CD14-positive monocyte (primary cell): ENCODE measurements at regions not wholly inside any gene's neighbourhood (a gene's known extent, or its start where the extent isn't known, plus 50 kb on each side); places are given as distances from the start of the nearest gene placed in this dataset.

Experiments used
- DNase-seq, 3 donors: peaks; one replicate each; pipeline ENCODE4 v3.0.0-alpha.2; 2011 to 2022
- H2AFZ ChIP-seq: 2 replicates; pipeline ENCODE4 v1.6.0; 2012; ENCODE audit warnings: mild to moderate bottlenecking, low read depth, low read length, inconsistent platforms; ENCODE audit not compliant: insufficient read depth, poor library complexity, severe bottlenecking
- H3K27ac ChIP-seq, 2 donors: 1 replicate in 1 of 2; 2 replicates in 1 of 2; pipeline ENCODE4 v1.5.1; 2012 to 2013; ENCODE audit warnings: low read length in 2 of 2, control low read depth in 1 of 2, inconsistent platforms in 1 of 2, low read depth in 1 of 2, mild to moderate bottlenecking in 1 of 2
- H3K27me3 ChIP-seq, 2 donors: one replicate each; pipeline versions ENCODE4 v1.6.0 to v1.6.1; 2011 to 2013; ENCODE audit warnings: low read length in 2 of 2; ENCODE audit not compliant: control insufficient read depth in 2 of 2, insufficient read depth in 2 of 2
- H3K36me3 ChIP-seq, 2 donors: replicated peaks in 1 of 2; 1 replicate in 1 of 2; 2 replicates in 1 of 2; pipeline versions ENCODE4 v1.5.1 to v1.6.1; 2012 to 2013; ENCODE audit warnings: low read length in 2 of 2, control low read depth in 1 of 2, inconsistent platforms in 1 of 2, mild to moderate bottlenecking in 1 of 2; ENCODE audit not compliant: insufficient read depth in 2 of 2, control insufficient read depth in 1 of 2
- H3K4me1 ChIP-seq, 2 donors: 1 replicate in 1 of 2; 2 replicates in 1 of 2; pipeline versions ENCODE4 v1.5.1 to v1.6.1; 2012 to 2013; ENCODE audit warnings: low read length in 2 of 2, control low read depth in 1 of 2, inconsistent platforms in 1 of 2, mild to moderate bottlenecking in 1 of 2, moderate library complexity in 1 of 2; ENCODE audit not compliant: insufficient read depth in 2 of 2, control insufficient read depth in 1 of 2
- H3K4me2 ChIP-seq: replicated peaks from 2 replicates; pipeline ENCODE3; 2012; ENCODE audit warnings: low read length, moderate library complexity, mild to moderate bottlenecking; ENCODE audit not compliant: poor library complexity, severe bottlenecking; ENCODE audit errors: extremely low read depth
- H3K4me3 ChIP-seq, 3 experiments: fragments of 200-600 bp in 1 of 3; sonication (generic) in 1 of 3; replicated peaks in 1 of 3; 1 replicate in 2 of 3; 2 replicates in 1 of 3; pipeline ENCODE4 v1.5.1; 2011 to 2013; ENCODE audit warnings: low read length in 3 of 3, mild to moderate bottlenecking in 3 of 3, control low read depth in 2 of 3, low read depth in 2 of 3, inconsistent platforms in 1 of 3, moderate library complexity in 1 of 3
- H3K79me2 ChIP-seq: 2 replicates; pipeline ENCODE4 v1.6.0; 2012; ENCODE audit warnings: mild to moderate bottlenecking, control low read depth, inconsistent platforms, low read length, moderate library complexity; ENCODE audit not compliant: insufficient read depth
- H3K9ac ChIP-seq: 2 replicates; pipeline ENCODE4 v1.6.0; 2017; ENCODE audit warnings: low read length, mild to moderate bottlenecking; ENCODE audit not compliant: insufficient read depth, poor library complexity, severe bottlenecking
- H3K9me3 ChIP-seq, 2 donors: replicated peaks in 1 of 2; 1 replicate in 1 of 2; 2 replicates in 1 of 2; pipeline versions ENCODE4 v1.5.1 to v1.6.1; 2012 to 2013; ENCODE audit warnings: low read length in 2 of 2, control low read depth in 1 of 2; ENCODE audit not compliant: control insufficient read depth in 1 of 2, insufficient read depth in 1 of 2
- H4K20me1 ChIP-seq: 2 replicates; pipeline ENCODE4 v1.6.0; 2012; ENCODE audit warnings: mild to moderate bottlenecking, low read length, control low read depth, moderate library complexity; ENCODE audit not compliant: insufficient read depth
- H3K27ac Mint-ChIP-seq, 7 donors: one replicate each; pipeline ENCODE4 v1.8.0; 2020; ENCODE audit warnings: mild to moderate bottlenecking in 7 of 7, mixed read lengths in 7 of 7, moderate library complexity in 6 of 7, inconsistent platforms in 2 of 7
- H3K27me3 Mint-ChIP-seq, 3 donors: one replicate each; pipeline ENCODE4 v1.8.0; 2021 to 2022; ENCODE audit warnings: low read depth in 3 of 3, mild to moderate bottlenecking in 3 of 3, mixed read lengths in 3 of 3, moderate library complexity in 3 of 3, inconsistent platforms in 1 of 3
- H3K36me3 Mint-ChIP-seq, 2 donors: one replicate each; pipeline ENCODE4 v1.8.0; 2020; ENCODE audit warnings: mixed read lengths in 2 of 2, inconsistent platforms in 1 of 2, mild to moderate bottlenecking in 1 of 2
- H3K4me1 Mint-ChIP-seq: one replicate; pipeline ENCODE4 v1.8.0; 2020; ENCODE audit warnings: mild to moderate bottlenecking, mixed read lengths
- H3K4me3 Mint-ChIP-seq, 2 donors: one replicate each; pipeline ENCODE4 v1.8.0; 2020; ENCODE audit warnings: mild to moderate bottlenecking in 2 of 2, mixed read lengths in 2 of 2, moderate library complexity in 1 of 2
- H3K9me3 Mint-ChIP-seq, 7 donors: one replicate each; pipeline ENCODE4 v1.8.0; 2020 to 2022; ENCODE audit warnings: mixed read lengths in 7 of 7, mild to moderate bottlenecking in 6 of 7, moderate library complexity in 6 of 7, inconsistent platforms in 2 of 7
- WGBS: methylation state at CpG from one replicate; pipeline ENCODE4 v1.1.5; 2013; ENCODE audit warnings: missing lambda C conversion rate; ENCODE audit not compliant: insufficient coverage; 5-methylcytosine and 5-hydroxymethylcytosine counted together
- intact Hi-C, 2 donors: fragments of 100-400 bp; cut with micrococcal nuclease; formaldehyde crosslinking; loops; one replicate each; pipeline versions ENCODE4 v1.15.0 to v1.15.1; 2023
- TF ChIP-seq, protein P1 (sequence below): fragments of 200-600 bp; IDR thresholded peaks from one replicate; pipeline ENCODE4 v1.8.0; 2022; ENCODE audit warnings: antibody characterized with exemption, mild to moderate bottlenecking

DNA sequence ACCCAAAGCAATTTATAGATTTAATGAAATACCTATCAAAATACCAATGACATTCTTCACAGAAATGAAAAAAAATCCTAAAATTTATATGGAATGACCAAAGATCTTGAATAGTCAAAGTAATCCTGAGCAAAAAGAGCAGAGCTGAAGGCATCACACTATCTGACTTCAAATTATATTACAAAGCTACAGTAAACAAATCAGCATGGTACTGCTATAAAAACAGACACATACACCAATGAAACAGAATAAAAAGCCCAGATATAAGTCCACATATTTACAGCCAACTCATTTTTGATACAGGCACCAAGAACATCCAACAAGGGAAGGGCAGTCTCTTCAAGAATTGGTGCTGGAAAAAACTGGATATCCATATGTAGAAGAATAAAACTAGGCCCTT is 54.9 kb upstream of the TMEM158 start:
- Mint-ChIP-seq H3K27me3 (peaks cover 6 to 18% (median 8%) of the 10 kb centered on the region in 3 donors), H3K9me3 (peaks cover 9 to 18% (median 16%) of the 10 kb centered on the region in 7 donors), H3K27ac (no peak overlapping the region), H3K4me3 (no peak overlapping the region), H3K4me1 (no peaks in the 10 kb centered on the region), H3K36me3 (no peaks in the 10 kb centered on the region)
- Histone ChIP-seq H3K27ac (no peak overlapping the region), H3K79me2 (no peaks in the 10 kb centered on the region), H3K27me3 (peaks cover 0 to 2% of the 10 kb centered on the region in 2 donors), H3K4me3 (no peak overlapping the region), H3K36me3 (no peaks in the 10 kb centered on the region), H3K9ac (no peak overlapping the region), H3K9me3 (no peaks in the 10 kb centered on the region), H4K20me1 (no peaks in the 10 kb centered on the region), H2AFZ (no peak overlapping the region), H3K4me1 (no peaks in the 10 kb centered on the region), H3K4me2 (no peak overlapping the region)
- TF ChIP-seq, protein P1, sequence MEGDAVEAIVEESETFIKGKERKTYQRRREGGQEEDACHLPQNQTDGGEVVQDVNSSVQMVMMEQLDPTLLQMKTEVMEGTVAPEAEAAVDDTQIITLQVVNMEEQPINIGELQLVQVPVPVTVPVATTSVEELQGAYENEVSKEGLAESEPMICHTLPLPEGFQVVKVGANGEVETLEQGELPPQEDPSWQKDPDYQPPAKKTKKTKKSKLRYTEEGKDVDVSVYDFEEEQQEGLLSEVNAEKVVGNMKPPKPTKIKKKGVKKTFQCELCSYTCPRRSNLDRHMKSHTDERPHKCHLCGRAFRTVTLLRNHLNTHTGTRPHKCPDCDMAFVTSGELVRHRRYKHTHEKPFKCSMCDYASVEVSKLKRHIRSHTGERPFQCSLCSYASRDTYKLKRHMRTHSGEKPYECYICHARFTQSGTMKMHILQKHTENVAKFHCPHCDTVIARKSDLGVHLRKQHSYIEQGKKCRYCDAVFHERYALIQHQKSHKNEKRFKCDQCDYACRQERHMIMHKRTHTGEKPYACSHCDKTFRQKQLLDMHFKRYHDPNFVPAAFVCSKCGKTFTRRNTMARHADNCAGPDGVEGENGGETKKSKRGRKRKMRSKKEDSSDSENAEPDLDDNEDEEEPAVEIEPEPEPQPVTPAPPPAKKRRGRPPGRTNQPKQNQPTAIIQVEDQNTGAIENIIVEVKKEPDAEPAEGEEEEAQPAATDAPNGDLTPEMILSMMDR = no peak
- intact Hi-C loops = no loop called here
- no peak for DNase-seq

DNA sequence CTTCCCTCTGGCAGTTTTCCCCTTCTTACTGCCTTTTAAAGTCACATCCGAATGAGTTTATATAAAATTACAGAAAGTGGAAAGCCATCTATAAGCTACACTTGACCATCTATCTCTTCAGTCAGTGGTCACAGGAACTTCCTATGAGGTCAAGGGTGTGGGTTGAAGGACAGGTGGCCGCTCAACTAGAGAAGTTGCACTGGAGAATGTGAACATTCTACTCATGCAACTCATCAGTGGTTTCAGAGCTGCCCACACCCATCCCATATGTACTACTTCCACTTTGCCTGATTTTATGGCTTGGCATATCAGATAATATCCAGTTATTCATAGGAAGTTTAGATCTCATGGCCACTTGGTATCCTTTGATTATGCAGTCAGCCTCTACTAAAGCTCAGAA is 57.4 kb upstream of the TMEM158 start:
- Mint-ChIP-seq H3K4me1 (no peaks in the 10 kb centered on the region), H3K9me3 (peaks cover 11 to 19% (median 14%) of the 10 kb centered on the region in 7 donors), H3K4me3 (no peak overlapping the region), H3K36me3 (no peaks in the 10 kb centered on the region), H3K27ac (no peak overlapping the region), H3K27me3 (peaks cover 1 to 12% (median 7%) of the 10 kb centered on the region in 3 donors)
- Histone ChIP-seq H3K36me3 (no peaks in the 10 kb centered on the region), H3K9me3 (peaks cover 0 to 16% of the 10 kb centered on the region in 2 donors), H3K27me3 (peaks cover 0 to 2% of the 10 kb centered on the region in 2 donors), H2AFZ (no peak overlapping the region), H3K4me2 (no peak overlapping the region), H3K27ac (no peak overlapping the region), H3K4me3 (no peak overlapping the region), H3K9ac (no peak overlapping the region), H3K4me1 (no peaks in the 10 kb centered on the region), H3K79me2 (no peaks in the 10 kb centered on the region), H4K20me1 (no peaks in the 10 kb centered on the region)
- no peak for DNase-seq
- TF ChIP-seq, protein P1 = no peak
- WGBS = no CpG with 5 or more reads among the region's 2 CpGs
- intact Hi-C loops = no loop called here
